ENCODE measurements at regions not wholly inside any gene's neighbourhood (a gene's known extent, or its start where the extent isn't known, plus 50 kb on each side); places are given as distances from the start of the nearest gene placed in this dataset.

- DNase-seq, result no peak
Observed at GRCh38 chr1:216960716-216961115, 237.5 kb upstream of the ESRRG start.

- DNase-seq, result no peak
Observed at GRCh38 chr1:216958569-216958968, 235.3 kb upstream of the ESRRG start.

- no peak for DNase-seq
Observed at GRCh38 chr1:216953495-216953894, 230.3 kb upstream of the ESRRG start.

- DNase-seq, result no peak
Observed at GRCh38 chr1:216952864-216953263, 229.6 kb upstream of the ESRRG start.

GRCh38 chr1:216945538-216946080 is 222.4 kb upstream of the ESRRG start:
- no peak for DNase-seq

GRCh38 chr1:216944864-216945510 is 221.8 kb upstream of the ESRRG start:
- DNase-seq, result no peak

- DNase-seq, result no peak
Observed at GRCh38 chr1:216937491-216937890, 214.3 kb upstream of the ESRRG start.

- no peak for DNase-seq
Observed at GRCh38 chr1:216936779-216937178, 213.6 kb upstream of the ESRRG start.

- no peak for DNase-seq
Observed at GRCh38 chr1:216935901-216936300, 212.7 kb upstream of the ESRRG start.

GRCh38 chr1:216932424-216932823 is 209.2 kb upstream of the ESRRG start:
- DNase-seq, result no peak

- no peak for DNase-seq
Observed at GRCh38 chr1:216929870-216930582, 206.8 kb upstream of the ESRRG start.

- DNase-seq, result no peak
Observed at GRCh38 chr1:216927633-216928032, 204.4 kb upstream of the ESRRG start.

- no peak for DNase-seq
Observed at GRCh38 chr1:216926720-216927510, 203.7 kb upstream of the ESRRG start.

GRCh38 chr1:216925962-216926625 is 202.9 kb upstream of the ESRRG start:
- no peak for DNase-seq

GRCh38 chr1:216924732-216925131 is 201.5 kb upstream of the ESRRG start:
- DNase-seq, result no peak

- no peak for DNase-seq
Observed at GRCh38 chr1:216923601-216924000, 200.4 kb upstream of the ESRRG start.

- no peak for DNase-seq
Observed at GRCh38 chr1:216922406-216922805, 199.2 kb upstream of the ESRRG start.

- no peak for DNase-seq
Observed at GRCh38 chr1:216921866-216922265, 198.6 kb upstream of the ESRRG start.

GRCh38 chr1:216919060-216919970 is 196.1 kb upstream of the ESRRG start:
- no peak for DNase-seq

GRCh38 chr1:216916890-216917438 is 193.7 kb upstream of the ESRRG start:
- no peak for DNase-seq

- DNase-seq, result no peak
Observed at GRCh38 chr1:216914974-216915373, 191.7 kb upstream of the ESRRG start.

All from dermis blood vessel endothelial cell (primary cell).